ENCODE measurements at regions not wholly inside any gene's neighbourhood (a gene's known extent, or its start where the extent isn't known, plus 50 kb on each side); places are given as distances from the start of the nearest gene placed in this dataset.
"Not testable (repeated sequence)": the region's sequence is repeated elsewhere in the genome, so short reads cannot be mapped to it uniquely, and the experiment has no call there.

DNA sequence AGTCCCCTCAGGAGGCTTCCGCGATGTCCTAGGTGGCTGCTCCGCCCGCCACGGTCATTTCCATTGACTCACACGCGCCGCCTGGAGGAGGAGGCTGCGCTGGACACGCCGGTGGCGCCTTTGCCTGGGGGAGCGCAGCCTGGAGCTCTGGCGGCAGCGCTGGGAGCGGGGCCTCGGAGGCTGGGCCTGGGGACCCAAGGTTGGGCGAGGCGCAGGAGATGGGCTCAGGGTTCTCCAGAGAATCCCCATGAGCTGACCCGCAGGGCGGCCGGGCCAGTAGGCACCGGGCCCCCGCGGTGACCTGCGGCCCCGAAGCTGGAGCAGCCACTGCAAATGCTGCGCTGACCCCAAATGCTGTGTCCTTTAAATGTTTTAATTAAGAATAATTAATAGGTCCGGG, 132.1 kb downstream of the POTEM start:
- TF ChIP-seq NPAS2 (CRISPR knock-in tag; IDR thresholded peaks at IDR 0.05; ENCODE audit: borderline replicate concordance); ATOH8 (CRISPR knock-in tag; IDR thresholded peaks at IDR 0.05; ENCODE audit: low read depth); MAZ (IDR thresholded peaks at IDR 0.05; ENCODE audit: borderline replicate concordance, low read depth, low read length); CEBPB (IDR thresholded peaks at IDR 0.05); POLR2A (IDR thresholded peaks at IDR 0.05; ENCODE audit: low read length); RCOR1 (IDR thresholded peaks at IDR 0.05; ENCODE audit: low read depth, low read length): not testable (repeated sequence)
- TF ChIP-seq, protein P1, sequence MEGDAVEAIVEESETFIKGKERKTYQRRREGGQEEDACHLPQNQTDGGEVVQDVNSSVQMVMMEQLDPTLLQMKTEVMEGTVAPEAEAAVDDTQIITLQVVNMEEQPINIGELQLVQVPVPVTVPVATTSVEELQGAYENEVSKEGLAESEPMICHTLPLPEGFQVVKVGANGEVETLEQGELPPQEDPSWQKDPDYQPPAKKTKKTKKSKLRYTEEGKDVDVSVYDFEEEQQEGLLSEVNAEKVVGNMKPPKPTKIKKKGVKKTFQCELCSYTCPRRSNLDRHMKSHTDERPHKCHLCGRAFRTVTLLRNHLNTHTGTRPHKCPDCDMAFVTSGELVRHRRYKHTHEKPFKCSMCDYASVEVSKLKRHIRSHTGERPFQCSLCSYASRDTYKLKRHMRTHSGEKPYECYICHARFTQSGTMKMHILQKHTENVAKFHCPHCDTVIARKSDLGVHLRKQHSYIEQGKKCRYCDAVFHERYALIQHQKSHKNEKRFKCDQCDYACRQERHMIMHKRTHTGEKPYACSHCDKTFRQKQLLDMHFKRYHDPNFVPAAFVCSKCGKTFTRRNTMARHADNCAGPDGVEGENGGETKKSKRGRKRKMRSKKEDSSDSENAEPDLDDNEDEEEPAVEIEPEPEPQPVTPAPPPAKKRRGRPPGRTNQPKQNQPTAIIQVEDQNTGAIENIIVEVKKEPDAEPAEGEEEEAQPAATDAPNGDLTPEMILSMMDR (IDR thresholded peaks at IDR 0.05) = not testable (repeated sequence)
- TF ChIP-seq, protein P2, sequence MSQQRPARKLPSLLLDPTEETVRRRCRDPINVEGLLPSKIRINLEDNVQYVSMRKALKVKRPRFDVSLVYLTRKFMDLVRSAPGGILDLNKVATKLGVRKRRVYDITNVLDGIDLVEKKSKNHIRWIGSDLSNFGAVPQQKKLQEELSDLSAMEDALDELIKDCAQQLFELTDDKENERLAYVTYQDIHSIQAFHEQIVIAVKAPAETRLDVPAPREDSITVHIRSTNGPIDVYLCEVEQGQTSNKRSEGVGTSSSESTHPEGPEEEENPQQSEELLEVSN (IDR thresholded peaks at IDR 0.05; ENCODE audit: borderline replicate concordance, low read depth) = not testable (repeated sequence)
- TF ChIP-seq, protein P3, sequence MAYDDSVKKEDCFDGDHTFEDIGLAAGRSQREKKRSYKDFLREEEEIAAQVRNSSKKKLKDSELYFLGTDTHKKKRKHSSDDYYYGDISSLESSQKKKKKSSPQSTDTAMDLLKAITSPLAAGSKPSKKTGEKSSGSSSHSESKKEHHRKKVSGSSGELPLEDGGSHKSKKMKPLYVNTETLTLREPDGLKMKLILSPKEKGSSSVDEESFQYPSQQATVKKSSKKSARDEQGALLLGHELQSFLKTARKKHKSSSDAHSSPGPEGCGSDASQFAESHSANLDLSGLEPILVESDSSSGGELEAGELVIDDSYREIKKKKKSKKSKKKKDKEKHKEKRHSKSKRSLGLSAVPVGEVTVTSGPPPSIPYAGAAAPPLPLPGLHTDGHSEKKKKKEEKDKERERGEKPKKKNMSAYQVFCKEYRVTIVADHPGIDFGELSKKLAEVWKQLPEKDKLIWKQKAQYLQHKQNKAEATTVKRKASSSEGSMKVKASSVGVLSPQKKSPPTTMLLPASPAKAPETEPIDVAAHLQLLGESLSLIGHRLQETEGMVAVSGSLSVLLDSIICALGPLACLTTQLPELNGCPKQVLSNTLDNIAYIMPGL (CRISPR knock-in tag; IDR thresholded peaks at IDR 0.05; ENCODE audit: borderline replicate concordance) = not testable (repeated sequence)
- TF ChIP-seq, protein P4, sequence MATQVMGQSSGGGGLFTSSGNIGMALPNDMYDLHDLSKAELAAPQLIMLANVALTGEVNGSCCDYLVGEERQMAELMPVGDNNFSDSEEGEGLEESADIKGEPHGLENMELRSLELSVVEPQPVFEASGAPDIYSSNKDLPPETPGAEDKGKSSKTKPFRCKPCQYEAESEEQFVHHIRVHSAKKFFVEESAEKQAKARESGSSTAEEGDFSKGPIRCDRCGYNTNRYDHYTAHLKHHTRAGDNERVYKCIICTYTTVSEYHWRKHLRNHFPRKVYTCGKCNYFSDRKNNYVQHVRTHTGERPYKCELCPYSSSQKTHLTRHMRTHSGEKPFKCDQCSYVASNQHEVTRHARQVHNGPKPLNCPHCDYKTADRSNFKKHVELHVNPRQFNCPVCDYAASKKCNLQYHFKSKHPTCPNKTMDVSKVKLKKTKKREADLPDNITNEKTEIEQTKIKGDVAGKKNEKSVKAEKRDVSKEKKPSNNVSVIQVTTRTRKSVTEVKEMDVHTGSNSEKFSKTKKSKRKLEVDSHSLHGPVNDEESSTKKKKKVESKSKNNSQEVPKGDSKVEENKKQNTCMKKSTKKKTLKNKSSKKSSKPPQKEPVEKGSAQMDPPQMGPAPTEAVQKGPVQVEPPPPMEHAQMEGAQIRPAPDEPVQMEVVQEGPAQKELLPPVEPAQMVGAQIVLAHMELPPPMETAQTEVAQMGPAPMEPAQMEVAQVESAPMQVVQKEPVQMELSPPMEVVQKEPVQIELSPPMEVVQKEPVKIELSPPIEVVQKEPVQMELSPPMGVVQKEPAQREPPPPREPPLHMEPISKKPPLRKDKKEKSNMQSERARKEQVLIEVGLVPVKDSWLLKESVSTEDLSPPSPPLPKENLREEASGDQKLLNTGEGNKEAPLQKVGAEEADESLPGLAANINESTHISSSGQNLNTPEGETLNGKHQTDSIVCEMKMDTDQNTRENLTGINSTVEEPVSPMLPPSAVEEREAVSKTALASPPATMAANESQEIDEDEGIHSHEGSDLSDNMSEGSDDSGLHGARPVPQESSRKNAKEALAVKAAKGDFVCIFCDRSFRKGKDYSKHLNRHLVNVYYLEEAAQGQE (IDR thresholded peaks at IDR 0.05) = not testable (repeated sequence)

Data from A549 (cell line).